ENCODE measurements at regions not wholly inside any gene's neighbourhood (a gene's known extent, or its start where the extent isn't known, plus 50 kb on each side); places are given as distances from the start of the nearest gene placed in this dataset.

DNA sequence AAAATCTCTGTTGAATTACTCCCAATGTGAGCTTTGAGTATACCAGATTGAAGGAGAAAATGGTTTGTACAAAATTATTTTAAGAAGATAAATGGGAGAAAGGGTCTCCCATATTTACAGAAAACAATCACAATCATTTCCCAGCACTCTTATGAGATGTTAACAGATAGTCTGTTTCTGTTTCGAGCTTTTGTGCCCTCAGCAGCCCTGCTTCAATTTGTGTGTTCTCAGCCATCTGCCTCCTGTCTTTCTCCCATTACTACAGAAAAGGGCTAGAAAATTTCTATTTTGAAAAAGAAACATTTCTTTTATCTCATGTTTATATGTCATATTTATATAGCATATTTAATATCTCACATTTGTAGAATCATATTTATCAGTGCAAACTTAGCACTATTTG is 498.4 kb downstream of the TTLL7 start:
- TF ChIP-seq, protein P1, sequence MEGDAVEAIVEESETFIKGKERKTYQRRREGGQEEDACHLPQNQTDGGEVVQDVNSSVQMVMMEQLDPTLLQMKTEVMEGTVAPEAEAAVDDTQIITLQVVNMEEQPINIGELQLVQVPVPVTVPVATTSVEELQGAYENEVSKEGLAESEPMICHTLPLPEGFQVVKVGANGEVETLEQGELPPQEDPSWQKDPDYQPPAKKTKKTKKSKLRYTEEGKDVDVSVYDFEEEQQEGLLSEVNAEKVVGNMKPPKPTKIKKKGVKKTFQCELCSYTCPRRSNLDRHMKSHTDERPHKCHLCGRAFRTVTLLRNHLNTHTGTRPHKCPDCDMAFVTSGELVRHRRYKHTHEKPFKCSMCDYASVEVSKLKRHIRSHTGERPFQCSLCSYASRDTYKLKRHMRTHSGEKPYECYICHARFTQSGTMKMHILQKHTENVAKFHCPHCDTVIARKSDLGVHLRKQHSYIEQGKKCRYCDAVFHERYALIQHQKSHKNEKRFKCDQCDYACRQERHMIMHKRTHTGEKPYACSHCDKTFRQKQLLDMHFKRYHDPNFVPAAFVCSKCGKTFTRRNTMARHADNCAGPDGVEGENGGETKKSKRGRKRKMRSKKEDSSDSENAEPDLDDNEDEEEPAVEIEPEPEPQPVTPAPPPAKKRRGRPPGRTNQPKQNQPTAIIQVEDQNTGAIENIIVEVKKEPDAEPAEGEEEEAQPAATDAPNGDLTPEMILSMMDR (IDR thresholded peaks at IDR 0.05), result no peak
- no peak for TF ChIP-seq POLR2A (IDR thresholded peaks at IDR 0.05)

Measured in Peyer's patch (tissue), 4 donors.